Daoy (cell line): ENCODE measurements at regions not wholly inside any gene's neighbourhood (a gene's known extent, or its start where the extent isn't known, plus 50 kb on each side); places are given as distances from the start of the nearest gene placed in this dataset.
A peak's percentile ranks its signal among the peaks of the same experiment; 100 is the strongest.
"Not testable (repeated sequence)": the region's sequence is repeated elsewhere in the genome, so short reads cannot be mapped to it uniquely, and the experiment has no call there.

Experiments
- DNase-seq: peaks from one replicate; pipeline ENCODE4 v3.0.0-alpha.2; 2015; ENCODE audit warnings: low read depth

DNA sequence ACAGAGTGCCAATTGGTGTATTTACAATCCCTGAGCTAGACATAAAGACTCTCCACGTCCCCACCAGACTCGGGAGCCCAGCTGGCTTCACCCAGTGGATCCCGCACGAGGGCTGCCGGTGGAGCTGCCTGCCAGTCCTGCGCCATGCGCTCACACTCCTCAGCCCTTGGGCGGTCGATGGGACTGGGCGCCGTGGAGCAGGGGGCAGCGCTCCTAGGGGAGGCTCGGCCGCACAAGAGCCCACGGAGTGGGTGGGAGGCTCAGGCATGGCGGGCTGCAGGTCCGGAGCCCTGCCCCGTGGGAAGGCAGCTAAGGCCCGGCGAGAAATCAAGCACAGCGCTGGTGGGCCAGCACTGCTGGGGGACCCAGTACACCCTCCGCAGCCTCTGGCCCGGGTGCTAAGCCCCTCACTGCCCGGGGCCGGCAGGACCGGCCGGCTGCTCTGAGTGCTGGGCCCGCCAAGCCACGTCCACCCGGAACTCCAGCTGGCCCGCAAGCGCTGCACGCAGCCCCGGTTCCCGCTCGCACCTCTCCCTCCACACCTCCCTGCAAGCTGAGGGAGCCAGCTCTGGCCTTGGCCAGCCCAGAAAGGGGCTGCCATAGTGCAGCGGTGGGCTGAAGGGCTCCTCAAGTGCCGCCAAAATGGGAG is 759.4 kb downstream of the BRINP3 start:
- DNase-seq: not testable (repeated sequence)

DNA sequence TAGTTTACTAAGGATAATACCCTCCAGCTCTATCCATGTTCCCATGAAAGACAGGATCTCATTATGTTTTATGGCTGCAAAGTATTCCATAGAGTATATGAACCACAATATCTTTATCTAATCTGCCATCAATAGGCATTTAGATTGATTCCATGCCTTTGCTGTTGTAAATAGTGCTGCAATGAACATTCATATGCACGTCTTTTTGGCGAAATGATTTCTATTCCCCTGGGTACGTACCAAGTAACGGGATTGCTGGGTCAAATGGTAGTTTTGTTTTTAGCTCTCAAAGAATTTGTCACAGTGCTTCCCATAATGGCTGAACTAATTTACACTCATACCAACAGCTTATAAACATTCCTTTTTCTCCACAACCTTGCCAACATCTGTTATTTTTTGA is 750.9 kb downstream of the BRINP3 start:
- no peak for DNase-seq

DNA sequence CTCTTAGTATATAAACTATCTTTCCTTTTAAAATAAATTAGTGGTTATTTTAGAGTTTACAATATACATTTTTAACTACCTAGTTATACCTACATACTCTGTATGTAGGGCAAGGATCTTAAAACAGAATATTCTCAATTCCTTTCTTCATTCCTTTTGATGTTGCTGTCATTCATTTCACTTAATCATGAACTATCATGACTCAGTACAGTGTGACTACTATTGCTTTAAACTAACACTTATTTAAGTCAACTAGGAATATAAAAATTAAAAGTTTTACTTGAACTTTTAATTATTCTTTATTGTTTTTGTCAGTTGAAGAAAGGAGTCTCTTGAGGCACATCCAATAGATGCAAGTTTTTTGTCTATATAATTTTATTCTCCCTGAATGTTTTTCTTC is 726.4 kb downstream of the BRINP3 start:
- no peak for DNase-seq

DNA sequence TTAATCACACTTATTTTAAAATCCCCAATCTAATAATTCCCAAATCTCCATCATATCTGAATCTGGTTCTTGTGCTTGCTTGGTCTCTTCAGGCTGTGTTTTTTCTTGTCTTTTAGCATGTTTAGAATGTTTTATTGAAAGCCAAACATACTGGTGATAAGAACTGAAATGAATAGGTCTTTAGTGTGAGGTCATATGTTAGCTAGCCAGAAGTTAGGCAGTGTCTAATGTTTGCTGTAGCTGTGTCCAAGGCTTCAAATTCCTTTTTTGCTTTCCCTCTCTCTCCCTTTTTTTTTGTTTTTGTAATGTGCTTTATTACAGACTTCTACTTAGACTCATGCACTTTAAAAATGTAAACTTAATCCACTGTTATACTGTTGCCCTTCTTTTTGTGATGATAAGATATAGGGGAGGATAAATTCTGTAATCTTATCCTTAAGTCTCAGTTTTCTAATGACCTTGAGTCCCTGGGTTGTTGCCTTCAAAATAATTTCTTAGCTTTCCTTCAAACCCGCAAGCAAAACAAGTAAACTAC is 725.1 kb downstream of the BRINP3 start:
- no peak for DNase-seq

DNA sequence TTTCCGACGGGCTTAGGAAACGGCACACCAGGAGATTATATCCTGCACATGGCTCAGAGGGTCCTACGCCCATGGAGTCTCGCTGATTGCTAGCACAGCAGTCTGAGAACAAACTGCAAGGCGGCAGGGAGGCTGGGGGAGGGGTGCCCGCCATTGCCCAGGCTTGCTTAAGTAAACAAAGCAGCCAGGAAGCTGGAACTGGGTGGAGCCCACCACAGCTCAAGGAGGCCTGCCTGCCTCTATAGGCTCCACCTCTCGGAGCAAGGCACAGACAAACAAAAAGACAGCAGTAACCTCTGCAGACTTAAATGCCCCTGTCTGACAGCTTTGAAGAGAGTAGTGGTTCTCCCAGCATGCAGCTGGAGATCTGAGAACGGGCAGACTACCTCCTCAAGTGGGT is 722.6 kb downstream of the BRINP3 start:
- not testable (repeated sequence) for DNase-seq

DNA sequence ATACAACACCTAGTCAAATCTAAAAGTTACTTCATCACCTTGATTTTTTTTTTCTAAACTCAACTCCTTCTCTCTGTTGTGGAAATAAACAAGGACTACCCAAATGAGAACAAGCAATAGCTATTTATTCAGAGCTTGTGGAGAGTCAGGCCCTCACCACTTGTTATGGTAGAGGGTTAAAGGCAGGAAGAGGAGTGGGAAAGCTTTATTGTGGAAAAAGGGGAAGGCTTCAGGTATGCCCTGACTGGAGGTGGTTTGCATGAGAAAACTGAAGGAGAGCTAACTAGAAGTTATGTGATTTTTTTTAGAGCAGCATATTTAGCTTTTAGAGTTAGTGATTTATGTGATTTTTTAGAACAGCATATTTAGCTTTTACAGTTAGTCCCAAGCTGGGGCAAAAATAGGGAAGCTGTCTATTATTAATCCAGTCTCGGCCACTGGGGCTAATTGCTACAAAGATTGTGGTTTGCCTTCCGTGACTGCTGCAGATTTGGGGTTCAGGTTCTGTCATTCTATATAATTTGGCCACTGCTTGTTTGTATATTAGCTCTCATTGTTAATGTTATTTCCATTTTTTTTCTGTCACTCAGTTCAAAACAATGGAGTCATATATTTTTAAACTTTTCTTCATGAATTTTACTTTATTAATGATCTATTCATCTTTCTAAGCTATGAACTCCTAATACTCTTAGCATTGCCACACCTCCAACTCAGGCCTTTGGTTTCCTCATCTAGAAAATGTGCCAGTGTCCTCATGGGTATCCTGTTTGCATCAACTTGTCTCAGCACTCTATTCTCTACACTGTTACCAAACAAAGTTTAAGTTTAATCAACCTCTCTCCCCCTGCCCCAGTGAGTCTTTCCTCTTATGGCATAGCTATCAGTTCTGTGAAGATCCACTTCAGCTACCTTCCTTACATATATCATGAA is 713.0 kb downstream of the BRINP3 start:
- DNase-seq: no peak

DNA sequence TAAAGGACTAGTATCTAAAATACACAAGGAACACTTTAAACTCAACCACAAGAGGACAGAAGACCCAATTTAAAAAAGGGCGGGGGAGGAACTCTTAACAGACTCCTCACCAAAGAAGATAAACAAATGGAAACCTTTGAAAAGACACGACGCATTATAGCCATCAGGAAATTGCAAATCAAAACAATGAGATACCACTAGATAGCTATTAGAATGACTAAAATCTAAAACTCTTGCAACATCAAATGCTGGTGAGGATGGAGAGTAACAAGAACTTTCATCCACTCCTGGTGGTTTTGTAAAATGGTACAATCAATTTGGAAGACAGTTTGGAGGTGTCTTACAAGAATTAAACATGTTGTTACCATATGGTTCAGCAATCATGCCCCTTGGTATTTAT is 708.2 kb downstream of the BRINP3 start:
- DNase-seq: no peak

DNA sequence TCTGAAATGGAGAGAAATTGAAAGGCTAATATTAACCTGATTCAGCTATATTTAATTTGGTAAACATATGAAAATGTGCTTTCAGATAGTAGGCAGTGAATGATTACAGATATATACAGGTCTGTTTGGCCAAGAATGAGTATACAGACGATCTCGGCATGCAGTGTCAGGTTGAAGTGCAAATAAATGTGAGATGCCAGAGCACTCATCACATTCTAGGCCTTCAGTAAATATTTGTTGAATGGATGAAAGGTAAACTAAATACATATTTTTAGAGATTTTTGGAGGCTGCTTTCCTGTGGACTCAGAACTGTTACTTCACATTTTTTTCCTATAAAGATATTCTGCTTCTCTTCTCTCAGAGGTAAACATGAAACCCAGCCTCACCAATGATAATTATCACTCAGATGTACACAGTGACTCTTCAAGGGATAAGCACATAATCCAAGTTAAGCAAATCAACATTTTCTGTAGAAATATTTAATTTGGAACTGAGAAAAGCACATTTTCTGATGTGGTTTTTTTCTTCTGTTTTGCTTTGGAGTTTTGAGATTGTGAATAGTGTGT is 702.9 kb downstream of the BRINP3 start:
- DNase-seq: no peak

DNA sequence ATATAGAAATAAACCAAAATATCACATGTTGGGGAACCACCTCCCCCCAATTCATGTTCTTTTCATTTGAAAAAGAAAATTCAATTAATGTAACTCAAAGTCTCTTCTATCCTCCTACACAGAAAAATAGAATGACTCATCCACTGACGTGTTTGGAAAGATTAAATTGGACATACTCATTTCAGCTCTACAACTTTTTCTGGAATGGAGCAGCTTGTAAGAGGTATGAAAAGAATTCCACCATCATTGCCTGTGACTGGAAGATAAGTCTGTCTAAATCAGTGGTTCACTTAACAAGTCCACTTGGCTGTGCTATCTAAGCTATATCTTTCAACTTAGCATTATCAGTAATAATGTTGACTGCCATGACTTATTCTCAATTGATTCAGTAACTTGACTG is 702.3 kb downstream of the BRINP3 start:
- DNase-seq: peak; percentile 29

DNA sequence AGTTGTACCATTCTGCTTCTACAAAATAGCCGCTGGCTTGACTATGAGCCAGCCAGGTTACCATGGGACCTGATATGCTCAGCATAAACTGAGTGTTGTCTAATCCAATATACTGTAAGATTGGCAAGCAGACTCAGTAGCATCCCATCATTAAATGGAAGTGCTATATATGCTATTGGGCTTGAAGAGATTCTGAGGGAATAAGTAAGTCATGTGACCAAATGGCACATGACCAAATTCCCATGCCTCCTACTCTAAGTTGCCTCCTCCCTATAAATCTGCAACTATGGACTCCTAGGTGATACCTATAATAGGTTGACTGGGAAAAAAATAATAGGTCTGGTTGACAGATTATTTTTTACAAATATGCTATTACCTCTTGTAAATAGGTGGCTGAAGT is 698.6 kb downstream of the BRINP3 start:
- DNase-seq: no peak

DNA sequence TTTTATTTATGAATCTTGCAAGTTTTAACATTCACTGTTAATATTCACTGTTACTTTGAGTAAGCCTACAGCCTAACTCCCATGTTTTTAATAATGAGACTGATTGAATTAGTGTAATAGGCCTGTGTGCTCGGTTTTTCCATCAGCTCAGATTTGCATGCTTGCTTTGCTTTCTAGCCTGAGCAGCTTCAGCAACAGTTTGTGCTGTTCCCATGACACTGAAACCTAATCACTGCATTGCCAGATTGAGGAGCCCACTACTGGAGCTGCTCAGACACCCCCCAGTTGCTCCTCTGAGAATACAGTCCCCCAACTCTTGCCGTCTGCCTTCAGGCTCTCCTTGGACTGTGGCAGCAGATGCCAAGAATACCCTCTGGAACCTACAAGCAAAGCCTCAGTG is 695.4 kb downstream of the BRINP3 start:
- no peak for DNase-seq

DNA sequence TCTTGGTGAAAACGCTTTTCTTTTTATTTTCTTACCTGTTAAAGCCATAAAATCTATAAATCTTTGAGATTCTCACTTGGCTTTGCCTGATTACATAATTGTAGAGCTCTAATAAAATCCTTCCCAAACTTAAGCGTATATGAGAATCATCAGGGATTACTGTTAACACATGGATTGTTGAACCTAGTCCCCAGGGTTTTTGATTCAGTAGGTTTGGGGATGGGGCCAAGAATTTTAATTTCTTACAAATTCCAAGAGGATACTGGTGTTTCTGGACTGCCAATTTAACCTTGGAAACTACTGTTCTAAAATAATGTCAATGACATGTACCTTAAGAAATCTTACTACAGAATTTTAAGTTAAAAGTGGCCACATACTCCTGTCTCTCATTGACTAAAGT is 694.2 kb downstream of the BRINP3 start:
- no peak for DNase-seq

DNA sequence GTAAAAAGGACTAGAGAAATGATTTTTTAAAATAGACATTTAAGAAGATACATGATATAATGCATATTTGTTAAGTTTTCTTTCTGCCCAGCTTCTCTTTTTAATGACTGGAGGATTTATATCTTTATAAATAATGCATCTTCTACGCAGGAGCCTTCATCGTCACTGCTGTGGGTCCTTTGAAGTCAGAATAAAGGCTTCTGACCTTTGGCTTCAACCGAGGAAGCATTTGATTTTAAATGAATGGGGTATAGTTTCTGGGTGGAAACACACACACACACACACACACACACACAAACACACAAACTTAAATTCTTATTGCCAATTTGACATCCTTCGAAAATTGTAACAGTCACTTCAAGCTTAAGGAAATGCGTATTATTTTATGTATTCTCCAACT is 690.9 kb downstream of the BRINP3 start:
- DNase-seq: no peak

DNA sequence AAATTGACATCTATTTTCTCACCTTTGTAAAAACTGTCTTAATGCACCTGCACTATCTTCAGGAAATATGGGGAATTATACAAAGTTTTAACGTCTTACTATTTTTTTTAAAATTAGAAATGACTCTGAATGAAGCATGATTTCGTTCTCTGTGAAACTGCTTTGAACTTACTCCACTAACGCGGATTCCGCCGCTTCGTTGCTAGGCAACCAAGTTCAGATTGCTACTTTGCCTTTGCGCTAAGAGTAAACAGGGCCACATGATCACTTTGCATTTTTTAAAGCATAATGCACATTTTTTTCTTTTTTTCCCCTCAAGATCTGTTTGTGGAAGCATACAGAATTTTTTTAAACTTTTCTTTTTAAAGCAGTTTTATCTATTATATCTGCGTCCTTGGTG is 690.5 kb downstream of the BRINP3 start:
- no peak for DNase-seq

DNA sequence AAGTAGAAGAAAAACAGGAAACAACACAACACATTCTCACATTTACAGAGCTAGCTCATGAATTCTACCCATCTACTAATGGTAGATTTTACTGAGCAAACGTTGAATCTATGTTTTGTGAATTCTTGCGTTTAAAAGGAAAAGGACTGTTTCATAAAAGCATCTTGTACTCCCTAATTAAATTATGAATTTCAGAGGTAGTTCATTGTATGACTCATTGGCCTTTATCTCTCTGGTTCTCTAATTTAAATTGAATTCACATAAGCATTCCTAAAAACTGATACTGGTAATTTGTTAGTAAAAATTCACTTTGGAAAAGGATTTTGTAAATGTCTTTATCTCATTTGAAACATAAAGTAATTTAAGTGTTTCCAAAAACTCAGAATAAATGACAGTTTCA is 687.3 kb downstream of the BRINP3 start:
- no peak for DNase-seq

DNA sequence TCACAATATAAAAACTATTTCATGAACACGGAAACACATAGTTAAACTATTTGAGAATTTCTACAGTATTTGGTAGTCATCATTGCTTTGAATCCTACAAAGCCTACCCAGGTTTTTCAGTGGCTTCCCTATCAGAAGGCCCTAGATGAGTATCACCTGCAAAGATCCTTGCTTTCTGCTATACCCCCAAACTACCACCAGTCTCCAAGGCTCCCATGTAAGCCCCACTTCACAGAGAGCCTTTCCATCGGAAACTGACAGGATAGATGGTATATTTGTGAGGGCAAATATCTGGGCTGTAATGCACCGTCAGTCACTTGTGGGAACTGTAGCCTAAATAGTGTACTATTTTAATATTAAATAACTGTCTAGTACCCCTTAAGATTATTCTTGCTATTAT is 674.3 kb downstream of the BRINP3 start:
- DNase-seq: no peak

DNA sequence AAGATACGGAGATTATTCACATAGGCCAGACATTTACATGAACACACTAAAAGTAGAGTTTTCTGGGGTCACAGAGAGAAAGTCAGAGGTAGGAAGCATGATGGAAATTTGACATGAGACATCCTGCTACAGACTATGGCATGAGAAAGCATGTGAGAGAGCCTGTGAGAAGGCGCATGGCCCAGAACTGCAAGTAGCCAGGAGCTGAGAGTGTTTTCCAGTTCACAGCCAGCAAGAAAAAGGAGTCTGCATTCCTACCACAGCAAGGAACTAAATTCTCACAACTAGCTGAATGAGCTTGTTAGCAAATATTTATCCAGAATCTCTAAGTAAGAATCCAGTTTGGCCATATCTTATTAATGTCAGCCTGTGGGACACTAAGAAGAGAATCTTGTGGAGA is 673.3 kb downstream of the BRINP3 start:
- no peak for DNase-seq

DNA sequence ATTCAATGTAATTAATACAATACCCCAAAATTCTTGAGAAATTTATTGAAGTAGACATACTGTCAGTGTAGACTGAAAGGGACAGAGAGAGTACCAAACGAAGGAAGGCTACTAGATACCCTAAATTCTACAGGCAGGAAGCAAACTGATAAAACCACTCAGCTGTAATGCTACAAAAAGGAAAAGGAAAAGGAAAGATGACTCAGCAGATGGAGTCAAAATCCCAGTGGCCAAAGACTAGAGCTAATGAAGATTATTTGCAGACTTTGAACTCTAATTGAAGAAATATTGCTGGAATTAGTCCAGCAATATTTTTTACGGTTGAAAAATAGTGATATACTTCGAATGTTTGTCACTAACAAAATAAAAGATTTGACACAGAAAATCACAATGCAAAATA is 671.9 kb downstream of the BRINP3 start:
- no peak for DNase-seq

DNA sequence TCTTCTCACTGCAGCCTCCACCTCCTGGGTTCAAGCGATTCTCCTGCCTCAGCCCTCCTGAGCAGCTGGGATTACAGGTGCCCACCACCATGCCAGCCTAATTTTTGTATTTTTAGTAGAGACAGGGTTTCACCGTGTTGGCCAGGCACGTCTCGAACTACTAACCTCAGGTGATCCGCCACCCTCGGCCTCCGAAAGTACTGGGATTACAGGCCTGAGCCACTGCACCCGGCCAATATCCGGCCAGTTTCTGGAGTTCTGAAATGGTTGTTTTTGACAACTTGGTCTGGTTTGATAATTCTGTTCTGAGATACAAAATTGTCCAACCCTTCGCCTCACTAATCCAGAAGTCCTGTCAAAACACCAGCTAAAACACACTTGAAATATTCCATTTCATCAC is 667.0 kb downstream of the BRINP3 start:
- not testable (repeated sequence) for DNase-seq

DNA sequence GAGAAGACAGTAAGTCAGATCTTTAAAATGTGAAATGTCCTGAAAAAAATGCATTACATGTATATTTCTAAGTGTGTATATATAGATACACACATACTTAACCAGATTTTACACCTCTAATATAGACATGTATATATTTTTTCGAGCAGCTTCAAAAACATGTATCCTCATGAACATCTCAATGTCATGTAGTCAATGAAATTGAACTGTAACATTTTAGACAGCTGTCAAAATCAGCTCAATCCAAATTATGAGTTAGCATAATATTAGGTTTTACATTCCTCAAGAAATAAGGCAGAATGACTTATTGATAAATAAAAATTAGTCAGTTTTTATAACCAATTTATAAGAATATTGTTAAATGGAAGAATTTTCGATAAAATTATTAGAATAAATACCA is 665.7 kb downstream of the BRINP3 start:
- no peak for DNase-seq

DNA sequence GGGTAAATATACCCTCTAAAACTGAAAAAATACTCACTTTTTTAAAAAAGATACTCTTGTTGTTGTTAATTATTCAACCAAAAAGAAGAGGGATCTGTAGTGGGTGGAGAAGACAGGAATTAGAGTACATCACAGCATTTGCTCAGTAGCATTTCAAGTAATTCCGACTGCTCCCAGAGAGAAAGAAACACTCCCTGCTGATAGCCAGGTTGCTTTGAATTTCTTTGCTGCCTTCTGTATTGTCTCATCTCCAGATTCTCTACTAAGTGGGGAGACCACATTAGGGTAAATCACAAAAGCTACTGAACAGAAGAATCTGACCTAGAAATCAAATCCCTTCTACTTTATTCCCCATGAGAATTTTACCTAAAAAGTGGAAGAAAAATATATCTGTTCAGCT is 661.1 kb downstream of the BRINP3 start:
- DNase-seq: no peak

DNA sequence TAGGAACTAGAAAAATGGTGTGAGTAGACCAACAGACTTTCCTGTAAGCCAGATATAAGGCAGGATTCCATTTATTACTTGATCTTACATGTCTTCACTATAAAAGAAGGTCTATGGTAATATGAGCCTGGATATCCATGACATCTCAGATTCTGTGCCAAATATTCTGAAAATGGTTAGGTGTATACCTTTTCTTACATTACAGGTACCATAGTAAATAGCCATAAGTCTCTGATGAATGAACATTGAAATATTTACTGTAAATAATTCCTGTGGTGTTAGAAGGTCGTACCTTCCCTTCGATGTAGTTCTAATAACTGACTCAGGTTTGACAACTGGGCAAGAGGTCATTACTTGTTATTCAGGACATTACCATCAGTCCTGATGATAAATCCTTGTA is 657.9 kb downstream of the BRINP3 start:
- no peak for DNase-seq

DNA sequence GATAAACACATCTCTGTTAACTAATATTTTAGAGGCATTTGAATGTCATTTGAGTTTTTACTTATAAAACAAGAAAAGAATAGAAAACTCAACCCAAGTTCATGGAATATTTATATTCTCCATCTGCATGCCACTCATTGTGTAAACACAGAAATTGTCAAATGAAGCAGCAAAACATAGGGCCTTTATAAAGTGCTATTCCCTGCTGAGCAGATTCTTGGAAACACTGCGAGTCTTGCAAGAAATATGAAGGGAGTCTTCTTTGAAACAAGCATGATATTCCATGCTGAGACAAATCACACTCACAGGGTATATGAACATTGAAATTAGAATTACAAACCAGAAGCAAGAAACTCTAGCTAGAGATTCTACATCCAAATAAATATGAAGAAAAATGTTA is 655.8 kb downstream of the BRINP3 start:
- DNase-seq: no peak
